HG02885 (cell line): ENCODE measurements at regions not wholly inside any gene's neighbourhood (a gene's known extent, or its start where the extent isn't known, plus 50 kb on each side); places are given as distances from the start of the nearest gene placed in this dataset.
A peak's percentile ranks its signal among the peaks of the same experiment; 100 is the strongest.

Experiments
- ATAC-seq: cut with Tn5 transposase; IDR thresholded peaks from one replicate; pipeline ENCODE4 v1.9.1; 2021; ENCODE audit warnings: mild to moderate bottlenecking; ENCODE audit not compliant: unreplicated experiment, poor library complexity

DNA sequence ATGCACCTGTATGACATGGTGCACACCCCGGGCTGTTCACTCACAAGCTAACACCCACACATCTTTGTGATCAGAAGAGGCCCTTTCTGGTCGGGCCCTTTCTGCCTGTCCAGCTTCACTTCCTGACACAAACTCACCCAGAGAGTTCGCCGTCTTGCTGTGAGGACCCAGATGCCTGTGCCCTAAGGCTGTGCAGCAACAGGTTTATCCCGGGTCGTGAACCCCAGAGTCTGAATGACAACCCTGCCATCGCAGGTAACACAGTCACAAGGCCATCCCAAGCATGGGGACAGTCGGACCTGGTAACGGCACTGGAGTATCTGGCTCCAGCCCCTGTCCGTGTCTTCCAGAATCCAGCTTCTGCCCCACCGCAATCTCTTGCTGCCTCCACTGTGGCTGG, 235.1 kb downstream of the BUD13 start:
- no peak for ATAC-seq

DNA sequence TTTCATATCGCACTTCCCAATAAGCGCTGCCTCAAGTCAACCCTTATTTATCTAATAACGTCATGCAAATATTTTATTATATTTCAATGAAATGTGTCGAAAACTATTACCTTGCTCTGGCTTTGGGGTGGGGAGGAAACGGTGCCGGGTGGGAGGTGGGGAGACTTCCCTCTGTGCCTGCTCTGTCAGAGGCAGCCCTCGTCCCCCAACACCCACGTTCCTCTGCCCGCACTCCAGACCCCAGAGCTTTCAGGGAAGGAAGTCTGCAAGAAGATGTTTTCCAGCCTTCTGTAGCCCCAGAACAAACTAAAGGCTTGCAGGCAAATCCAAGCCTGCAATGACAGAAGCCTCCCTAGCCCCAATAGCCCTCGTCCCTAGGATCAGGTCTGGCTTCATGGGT, 235.7 kb downstream of the BUD13 start:
- no peak for ATAC-seq

DNA sequence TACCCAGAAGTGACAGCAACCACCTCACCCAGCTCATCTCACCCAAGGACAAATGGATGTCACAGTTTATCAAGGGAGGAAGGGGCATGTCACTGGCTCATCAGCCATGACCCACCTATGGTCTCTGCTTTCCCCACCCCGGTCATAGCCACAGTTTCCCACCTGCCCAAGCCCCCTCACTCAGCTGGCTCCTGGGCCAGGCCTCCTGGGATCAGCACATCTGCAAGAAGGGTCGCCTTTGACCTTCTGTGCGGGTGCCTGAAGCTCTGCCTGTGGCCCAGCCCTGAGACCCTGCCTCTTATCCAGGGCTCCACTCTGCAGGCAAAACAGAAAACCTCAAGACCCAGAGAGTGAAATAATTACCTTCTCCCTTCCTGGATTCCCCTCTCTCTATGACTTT, 236.4 kb downstream of the BUD13 start:
- ATAC-seq, result no peak

DNA sequence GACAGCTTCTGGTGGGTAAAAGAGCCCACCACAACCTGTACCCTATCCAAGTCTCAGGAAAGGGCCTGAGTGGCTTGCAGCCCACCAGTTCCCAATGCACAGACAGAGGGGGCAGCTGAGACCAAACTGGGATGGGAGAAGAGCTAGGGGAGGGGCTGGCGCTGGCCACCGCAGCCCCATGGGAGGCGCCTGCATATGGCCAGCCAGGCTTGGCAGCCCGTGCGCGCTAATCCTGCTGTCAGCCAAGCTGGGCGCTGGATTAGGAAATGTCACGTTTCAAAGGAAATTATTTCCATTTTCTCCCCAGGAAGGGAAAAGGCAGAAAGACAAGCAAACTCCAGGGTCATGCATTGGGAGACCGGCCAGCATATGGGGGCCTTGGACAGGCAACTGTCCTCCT, 236.8 kb downstream of the BUD13 start:
- ATAC-seq, result no peak

DNA sequence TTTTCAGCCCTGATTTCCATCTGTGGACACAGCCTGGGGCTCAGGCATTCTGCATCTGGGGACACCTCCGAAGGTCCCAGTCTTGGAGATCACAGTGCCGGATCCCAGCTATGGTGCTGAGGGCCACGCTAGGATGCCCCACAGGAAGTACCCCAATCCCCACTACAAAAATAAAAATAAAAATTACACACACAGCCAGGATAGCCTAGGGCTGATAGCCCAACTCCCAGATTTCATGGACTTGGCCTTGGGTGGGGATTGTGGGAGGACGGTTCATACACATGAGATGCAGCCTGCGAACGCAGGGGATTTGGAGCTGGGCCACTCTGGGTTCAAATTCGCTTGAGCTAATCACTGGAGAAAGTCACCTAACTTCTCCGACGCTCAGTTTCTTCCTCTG, 237.7 kb downstream of the BUD13 start:
- ATAC-seq, result no peak

DNA sequence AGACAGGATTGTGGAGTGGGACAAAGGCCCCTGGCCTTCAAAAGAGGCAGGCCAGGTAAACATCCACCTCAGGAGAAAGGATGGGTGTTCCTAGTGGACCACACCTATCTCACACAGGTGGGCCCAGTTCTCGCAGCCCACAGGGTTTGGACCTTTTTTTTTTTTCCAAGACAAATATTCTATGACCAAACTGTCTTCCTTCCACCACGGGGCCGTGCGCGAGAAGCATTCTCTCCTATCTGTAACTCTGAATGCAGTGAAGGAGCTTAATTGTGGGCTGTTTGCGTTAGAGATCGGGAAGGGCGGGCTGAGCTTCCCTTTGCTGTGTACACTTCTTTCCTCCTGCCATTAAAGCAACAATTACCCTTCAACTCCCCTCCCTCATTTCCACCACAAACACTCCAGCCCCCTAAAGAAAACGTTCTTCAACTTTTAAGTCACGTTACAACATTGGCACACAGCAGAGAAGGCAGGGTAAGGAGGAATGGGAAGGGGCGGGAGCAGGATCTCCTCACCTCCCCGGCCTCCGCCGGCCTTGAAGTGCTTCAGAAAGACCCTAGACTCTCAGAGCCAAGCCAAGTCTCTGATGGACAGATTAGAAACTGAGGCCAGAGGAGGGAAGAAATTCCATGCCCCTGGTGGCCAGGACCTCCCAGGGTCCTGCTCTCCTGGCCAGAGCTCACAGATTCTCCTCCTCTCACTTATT, 238.4 kb downstream of the BUD13 start:
- ATAC-seq, result no peak

DNA sequence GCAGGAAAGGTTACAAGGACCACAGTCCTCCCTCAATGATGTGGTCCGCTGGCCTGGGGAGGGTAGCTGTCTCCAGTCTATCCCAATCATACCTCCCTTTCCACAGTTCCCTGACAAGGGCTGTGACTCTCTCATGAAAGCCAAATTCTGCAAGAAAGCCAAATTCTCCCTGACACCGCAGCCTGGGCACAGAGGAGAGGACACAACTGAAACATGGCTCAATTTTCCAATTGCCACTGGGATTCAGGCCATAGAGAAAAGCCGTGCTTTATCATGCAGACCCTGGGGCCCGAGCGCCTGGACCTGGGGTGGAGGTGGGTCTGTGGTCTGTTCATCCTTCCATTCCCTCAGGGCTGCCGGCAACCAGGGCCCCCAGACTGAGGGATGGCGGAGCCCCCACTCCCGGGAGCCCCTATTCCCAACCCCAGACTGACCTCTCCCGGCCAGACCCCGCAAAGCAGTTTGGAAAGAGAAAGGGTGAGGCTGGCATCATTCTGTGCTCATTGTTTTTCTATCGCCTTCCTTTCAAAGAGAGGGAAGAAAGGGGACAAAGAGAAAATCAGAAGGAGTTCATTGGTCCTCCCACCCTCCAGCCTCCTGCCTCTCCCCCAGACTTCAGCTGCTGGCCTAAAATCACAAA, 239.5 kb downstream of the BUD13 start:
- no peak for ATAC-seq

DNA sequence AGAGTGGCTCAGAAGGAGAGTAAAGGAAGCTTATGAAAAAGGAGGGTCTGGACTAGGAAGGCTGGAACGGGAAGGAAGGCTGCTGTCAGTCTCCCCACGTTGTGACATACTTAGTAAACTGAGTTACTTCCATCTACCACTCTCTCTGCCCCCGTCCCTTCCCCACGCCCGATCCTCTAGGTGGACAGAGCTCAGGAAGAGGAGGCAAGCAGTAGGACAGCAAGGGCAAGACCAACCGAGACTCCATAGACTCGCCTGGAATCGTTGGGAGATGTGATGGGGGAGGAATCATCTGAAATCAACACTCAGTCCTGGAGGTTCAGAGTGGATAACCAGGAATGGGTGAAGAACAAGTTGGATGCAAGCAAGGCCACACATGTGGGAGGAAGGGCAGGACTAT, 240.7 kb downstream of the BUD13 start:
- ATAC-seq, result no peak

DNA sequence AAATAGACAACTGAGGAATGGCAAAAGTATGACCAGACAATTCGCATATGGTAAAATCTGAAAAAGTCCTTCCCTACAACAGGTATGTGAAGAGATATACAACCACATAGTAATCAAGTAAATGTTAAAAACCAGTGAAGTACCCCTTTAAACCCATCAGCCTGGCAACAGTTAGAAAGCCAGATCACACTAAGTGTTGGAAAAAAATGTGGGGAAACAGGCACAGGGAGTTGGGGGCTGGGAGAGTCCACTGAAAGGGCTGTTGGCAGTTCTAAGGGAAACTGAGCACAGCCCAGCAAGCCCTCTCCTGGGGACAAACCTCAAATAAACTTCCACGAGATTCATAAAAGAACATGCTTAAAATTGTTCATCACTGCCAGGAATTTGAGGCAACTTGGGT, 242.1 kb downstream of the BUD13 start:
- ATAC-seq, result no peak

DNA sequence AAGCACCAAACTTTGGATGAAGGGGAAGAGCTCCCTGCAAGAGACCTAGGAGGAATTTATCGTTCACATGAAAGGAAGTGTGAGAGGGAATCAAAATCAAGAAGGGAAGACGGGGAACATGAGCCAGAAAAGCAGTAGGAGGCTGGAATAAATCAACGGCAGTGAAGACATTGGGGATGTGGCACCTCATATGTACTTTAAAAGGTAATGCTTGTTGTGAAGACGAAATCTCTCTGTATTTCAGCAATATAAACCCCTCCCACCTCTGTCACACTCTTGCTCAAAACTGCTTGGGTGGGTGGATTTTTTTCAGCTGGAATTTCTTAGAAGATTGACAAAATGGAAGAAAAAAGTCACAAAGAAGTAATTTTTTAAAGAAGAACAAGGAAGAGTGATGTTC, 243.5 kb downstream of the BUD13 start:
- ATAC-seq, result no peak

DNA sequence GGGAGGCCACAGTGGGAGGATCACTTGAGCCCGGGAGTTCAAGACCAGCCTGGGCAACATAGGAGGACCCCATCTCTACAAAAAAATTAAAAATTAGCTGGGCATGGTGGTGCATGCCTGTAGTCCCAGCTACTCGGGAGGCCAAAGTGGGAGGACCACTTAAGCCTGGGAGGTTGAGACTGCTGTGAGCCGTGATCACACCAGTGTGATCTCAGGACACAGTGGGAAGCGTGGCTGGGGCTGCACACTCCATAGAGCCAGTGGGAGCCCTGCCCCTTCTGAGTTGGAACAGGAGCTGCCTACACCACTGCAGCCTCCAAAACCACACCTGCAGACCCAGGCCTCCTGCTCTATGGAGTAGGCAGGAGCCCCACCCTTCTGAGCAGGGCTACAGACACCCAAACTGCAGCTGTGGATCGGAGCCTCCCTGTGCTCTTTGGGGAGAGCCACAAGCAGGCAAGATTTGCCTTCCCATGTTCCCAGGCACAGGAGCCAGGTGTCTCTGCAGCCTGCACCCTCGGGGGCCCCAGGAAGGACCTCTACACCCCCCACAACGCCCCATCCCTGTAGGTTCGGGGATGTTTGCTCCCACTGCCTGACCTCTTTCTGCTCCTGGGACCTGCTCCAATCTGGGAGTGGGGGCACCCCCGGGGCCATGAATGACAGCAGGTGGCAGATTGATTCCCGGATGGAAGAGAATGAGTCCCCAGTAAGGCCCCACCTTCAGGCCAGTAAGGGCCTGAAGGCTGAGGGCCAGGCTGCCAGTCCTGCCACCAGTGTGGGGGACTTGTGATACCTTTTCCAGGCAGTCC, 245.4 kb downstream of the BUD13 start:
- ATAC-seq, result no peak

DNA sequence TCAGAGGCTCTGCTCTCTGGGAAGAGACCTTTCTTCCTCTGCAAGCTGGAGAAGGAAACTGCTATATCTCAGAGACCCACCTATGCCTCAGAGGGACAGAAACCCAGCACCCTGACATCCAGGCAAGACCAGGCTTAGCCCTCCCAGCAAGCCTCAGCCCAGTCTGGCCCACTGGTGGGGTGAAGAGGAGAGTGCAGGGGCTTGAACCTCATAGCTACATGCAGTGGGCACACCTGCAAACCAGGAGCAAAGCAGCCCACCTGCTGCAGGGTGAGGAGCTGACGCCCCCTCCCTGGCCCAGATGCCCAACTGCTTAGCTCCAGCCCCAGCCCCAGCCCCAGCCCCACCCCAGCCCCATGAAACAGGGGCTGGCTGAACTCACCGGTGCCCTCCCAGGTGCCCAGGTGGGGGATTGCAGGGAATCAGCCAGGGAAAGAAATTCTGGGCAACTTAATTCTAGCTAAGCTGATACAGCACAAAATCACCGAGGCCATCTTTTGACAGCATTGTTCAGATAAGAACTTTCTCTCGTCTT, 246.8 kb downstream of the BUD13 start:
- no peak for ATAC-seq

DNA sequence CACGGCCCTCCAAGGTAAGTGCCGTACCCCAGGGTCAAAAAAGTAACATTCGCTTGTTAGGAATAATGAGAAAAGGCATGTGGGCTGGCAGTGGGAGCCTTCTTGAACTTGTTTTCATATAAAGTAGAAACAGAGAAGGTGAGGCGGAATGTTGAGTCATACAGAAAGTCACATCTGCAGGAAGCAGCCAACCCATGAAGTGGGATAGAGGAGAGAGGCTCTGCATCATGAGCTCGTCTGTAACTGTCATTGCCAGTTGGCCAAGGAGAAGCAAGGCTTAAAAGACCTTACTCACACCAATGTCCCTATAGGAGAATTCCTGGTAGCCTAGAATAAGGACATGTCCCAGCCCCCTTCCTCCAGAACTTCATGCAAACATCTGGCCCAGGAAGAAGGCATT, 253.3 kb downstream of the BUD13 start:
- ATAC-seq, result peak; percentile 55

DNA sequence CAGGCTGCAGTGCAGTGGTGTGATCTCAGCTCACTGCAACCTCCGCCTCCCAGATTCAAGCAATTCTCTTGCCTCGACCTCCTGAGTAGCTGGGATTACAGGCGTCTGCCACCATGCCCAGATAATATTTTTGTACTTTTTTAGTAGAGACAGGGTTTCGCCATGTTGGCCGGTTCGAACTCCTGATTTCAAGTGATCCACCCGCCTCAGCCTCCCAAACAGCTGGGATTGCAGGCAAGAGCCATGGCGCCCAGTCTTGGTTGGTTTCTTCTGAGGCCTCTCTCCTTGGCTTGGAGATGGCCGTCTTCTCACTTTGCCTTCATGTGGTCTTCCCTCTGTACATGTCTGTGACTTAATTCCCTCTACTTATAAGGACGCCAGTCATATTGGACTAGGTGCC, 254.6 kb downstream of the BUD13 start:
- no peak for ATAC-seq

DNA sequence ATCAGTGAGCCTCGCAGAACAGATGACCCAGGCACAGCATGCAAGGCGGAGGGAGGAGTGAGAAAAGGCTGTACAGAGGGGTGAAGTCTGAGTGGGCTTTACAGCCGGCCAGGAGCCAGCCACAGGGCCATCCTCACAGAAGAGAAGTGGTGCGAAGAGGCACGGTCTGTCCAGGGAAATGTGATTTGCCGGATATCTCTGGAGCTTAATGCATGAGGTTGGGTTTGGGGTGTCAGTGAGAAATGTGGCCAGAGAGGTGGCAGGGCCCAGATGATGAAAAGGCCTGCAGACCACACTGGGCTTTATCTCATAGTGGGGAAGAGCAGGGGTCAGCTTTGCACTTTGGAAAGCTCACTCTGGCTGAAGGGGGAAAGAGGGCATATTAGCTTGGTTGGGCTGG, 255.2 kb downstream of the BUD13 start:
- no peak for ATAC-seq

DNA sequence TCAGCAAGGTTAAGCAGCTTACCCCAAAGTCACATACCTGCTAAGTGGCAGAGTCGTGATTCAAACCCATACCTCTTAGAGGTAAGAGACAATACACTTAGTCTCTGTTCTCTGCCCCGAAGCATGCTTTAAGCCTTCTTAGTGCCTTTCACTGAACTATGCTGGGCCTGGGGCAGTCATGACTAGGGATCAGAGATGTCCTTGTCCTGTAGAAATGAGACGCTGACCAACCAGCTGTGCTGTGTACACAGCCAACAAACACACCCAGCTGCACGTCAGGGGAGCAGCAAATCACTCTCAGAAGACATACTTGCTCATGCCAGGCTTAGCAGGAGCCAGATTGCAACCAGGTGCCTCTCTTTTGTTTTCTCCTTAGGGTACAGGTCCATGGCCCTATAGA, 255.7 kb downstream of the BUD13 start:
- ATAC-seq, result no peak

DNA sequence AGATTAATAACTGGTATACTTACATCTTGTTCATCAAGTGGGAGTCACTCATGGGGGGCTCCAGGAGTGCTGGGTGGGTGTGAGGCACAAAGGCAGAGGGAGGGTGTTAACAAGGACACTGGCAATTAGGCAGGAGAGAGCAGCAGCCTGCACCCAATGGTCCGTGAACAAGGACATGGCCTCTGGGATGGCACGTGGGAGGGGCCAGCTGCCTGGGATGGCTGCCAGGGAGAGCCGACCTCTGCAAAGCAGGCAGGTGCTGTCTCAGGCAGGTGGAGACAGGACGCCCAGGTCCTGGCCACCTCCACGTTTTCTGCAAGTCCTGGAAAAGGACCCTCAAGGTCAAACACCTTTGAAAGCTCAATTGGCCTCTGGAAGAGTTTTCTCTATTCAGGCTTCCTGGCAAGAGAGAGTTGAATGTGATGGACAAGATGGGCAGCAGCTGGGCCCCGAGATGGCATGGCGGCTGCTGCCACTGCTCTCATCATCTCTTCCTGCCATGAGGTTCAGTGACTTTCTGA, 257.1 kb downstream of the BUD13 start:
- no peak for ATAC-seq

DNA sequence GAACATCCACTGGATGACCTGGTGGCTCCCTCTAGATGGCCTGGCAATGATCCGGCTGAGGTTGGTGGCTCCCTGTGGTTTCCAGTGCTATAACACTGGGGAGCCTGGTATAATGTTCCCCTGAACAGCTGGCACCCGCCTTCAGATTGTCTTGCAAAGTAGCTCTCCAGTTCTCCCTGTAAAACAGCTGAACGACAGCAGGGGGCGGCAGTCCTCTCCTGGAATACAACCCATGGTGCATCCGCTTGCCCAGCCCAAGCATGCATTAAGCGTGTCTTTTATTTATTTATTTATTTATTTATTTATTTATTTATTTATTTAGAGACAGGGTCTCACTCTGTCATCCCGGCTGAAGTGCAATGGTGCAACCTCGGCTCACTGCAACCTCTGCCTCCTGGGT, 258.9 kb downstream of the BUD13 start:
- no peak for ATAC-seq

DNA sequence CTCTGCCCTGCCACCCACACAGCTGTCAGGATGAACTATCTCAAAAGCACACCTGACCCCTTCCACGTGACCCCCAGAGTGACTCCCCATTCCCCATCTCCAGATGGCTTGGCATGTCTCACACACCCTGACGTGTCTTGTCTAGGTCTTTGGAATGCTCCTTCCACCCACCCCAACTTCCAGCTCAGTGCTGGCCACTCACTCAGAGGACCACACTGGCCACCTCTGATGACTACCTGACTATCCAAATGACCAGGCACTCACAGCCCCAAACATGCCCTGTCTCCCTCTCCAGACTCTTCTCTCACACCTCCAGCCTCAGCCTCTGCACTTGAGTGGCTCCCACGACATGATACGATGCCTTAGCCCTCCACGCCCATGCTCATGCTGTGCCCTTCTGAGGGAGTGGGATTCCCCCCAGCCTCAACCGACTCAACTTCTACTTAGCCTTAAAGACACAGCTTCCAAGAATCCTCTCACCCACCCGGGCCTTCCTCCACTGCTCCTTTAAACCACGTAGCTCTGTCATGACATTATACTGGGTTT, 259.4 kb downstream of the BUD13 start:
- ATAC-seq, result no peak

DNA sequence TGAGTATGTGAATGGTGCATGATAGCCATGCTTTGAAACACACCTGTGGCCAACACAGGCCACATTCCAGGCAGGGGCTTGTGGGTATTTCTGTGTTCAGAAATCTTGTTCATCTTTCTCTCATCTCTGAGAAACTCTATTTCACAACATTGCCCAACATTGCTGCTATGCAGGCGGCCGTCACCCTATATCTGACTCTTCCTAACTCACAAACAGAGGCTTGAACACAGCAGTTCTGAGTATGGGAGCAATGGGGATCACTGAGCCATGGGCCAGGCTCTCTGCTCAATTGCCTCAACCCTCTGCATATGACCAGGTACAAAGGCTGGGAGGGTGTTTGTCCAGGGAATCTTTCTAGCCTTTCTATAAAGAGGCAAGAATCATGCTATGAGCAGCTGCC, 259.9 kb downstream of the BUD13 start:
- ATAC-seq, result no peak

DNA sequence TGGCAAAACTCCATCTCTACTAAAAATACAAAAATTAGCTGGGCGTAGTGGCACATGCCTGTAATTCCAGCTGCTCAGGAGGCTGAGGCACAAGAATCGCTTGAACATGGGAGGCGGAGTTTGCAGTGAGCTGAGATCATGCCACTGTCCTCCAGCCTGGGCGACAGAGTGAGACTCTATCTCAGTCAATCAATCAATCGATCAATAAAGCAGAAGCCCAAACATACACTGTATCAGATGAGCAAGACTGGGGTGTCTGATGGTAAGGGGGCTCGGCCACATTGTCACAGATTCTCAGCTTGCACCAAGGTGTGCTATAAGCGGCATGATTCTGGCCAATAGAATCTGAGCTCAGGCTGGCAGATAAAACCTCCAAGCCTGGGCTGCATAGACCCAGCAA, 261.1 kb downstream of the BUD13 start:
- ATAC-seq, result no peak
